H9 (cell line): ENCODE measurements at regions not wholly inside any gene's neighbourhood (a gene's known extent, or its start where the extent isn't known, plus 50 kb on each side); places are given as distances from the start of the nearest gene placed in this dataset.

Experiments used
- DNase-seq: peaks from one replicate; pipeline ENCODE4 v3.0.0-alpha.2; 2017
- H2AFZ ChIP-seq: one replicate; pipeline ENCODE4 v1.6.1; 2013; ENCODE audit warnings: mild to moderate bottlenecking, low read length, control low read depth, moderate library complexity
- H2AK5ac ChIP-seq: 2 replicates; pipeline ENCODE4 v1.6.1; 2013; ENCODE audit warnings: low read length, control low read depth, mixed read lengths; ENCODE audit not compliant: insufficient read length
- H2BK120ac ChIP-seq: one replicate; pipeline ENCODE4 v1.6.1; 2013; ENCODE audit warnings: low read depth, mild to moderate bottlenecking, low read length, control low read depth, inconsistent platforms; ENCODE audit not compliant: poor library complexity, severe bottlenecking
- H2BK12ac ChIP-seq: 2 replicates; pipeline ENCODE4 v1.6.1; 2013; ENCODE audit warnings: low read length, control low read depth, mixed read lengths, low read depth; ENCODE audit not compliant: insufficient read length
- H2BK15ac ChIP-seq: 2 replicates; pipeline ENCODE4 v1.6.1; 2013; ENCODE audit warnings: low read depth, low read length, control low read depth
- H2BK20ac ChIP-seq: one replicate; pipeline ENCODE4 v1.6.1; 2013; ENCODE audit warnings: low read depth, mild to moderate bottlenecking, low read length, control low read depth, inconsistent platforms; ENCODE audit not compliant: poor library complexity, severe bottlenecking
- H2BK5ac ChIP-seq: 2 replicates; pipeline ENCODE4 v1.6.1; 2013; ENCODE audit warnings: low read length, control low read depth, mixed read lengths; ENCODE audit not compliant: insufficient read length
- H3K14ac ChIP-seq: 2 replicates; pipeline ENCODE4 v1.6.1; 2013; ENCODE audit warnings: low read length, control low read depth; ENCODE audit not compliant: insufficient read depth
- H3K18ac ChIP-seq: 2 replicates; pipeline ENCODE4 v1.6.1; 2013; ENCODE audit warnings: low read depth, mild to moderate bottlenecking, mixed read lengths, low read length, control low read depth; ENCODE audit not compliant: insufficient read length
- H3K23ac ChIP-seq: 2 replicates; pipeline ENCODE4 v1.6.1; 2013; ENCODE audit warnings: low read length, control low read depth, mixed read lengths, low read depth; ENCODE audit not compliant: insufficient read length
- H3K23me2 ChIP-seq: 2 replicates; pipeline ENCODE4 v1.6.1; 2013; ENCODE audit warnings: low read depth, mild to moderate bottlenecking, mixed read lengths, low read length, control low read depth; ENCODE audit not compliant: insufficient read length, poor library complexity, severe bottlenecking
- H3K27ac ChIP-seq: 2 replicates; pipeline ENCODE4 v1.5.1; 2013; ENCODE audit warnings: low read length, control low read depth, mixed read lengths, low read depth; ENCODE audit not compliant: insufficient read length
- H3K27me3 ChIP-seq: 2 replicates; pipeline ENCODE4 v1.6.1; 2013; ENCODE audit warnings: low read length, control low read depth, inconsistent platforms; ENCODE audit not compliant: insufficient read depth
- H3K4ac ChIP-seq: 2 replicates; pipeline ENCODE4 v1.6.1; 2013; ENCODE audit warnings: low read depth, mild to moderate bottlenecking, control low read depth, inconsistent platforms, low read length, moderate library complexity
- H3K4me1 ChIP-seq: 2 replicates; pipeline ENCODE4 v1.6.1; 2013; ENCODE audit warnings: low read length, control low read depth, inconsistent platforms; ENCODE audit not compliant: insufficient read depth
- H3K4me2 ChIP-seq: 2 replicates; pipeline ENCODE4 v1.6.1; 2013; ENCODE audit warnings: low read length, control low read depth, mixed read lengths; ENCODE audit not compliant: insufficient read length, insufficient read depth
- H3K56ac ChIP-seq: 2 replicates; pipeline ENCODE4 v1.6.1; 2013; ENCODE audit warnings: low read depth, mild to moderate bottlenecking, mixed read lengths, low read length, control low read depth; ENCODE audit not compliant: insufficient read length
- H3K79me1 ChIP-seq: 2 replicates; pipeline ENCODE4 v1.6.1; 2013; ENCODE audit warnings: low read depth, mild to moderate bottlenecking, moderate library complexity, low read length, control low read depth, inconsistent platforms; ENCODE audit not compliant: insufficient read depth, poor library complexity, severe bottlenecking
- H3K79me2 ChIP-seq: 2 replicates; pipeline ENCODE4 v1.6.1; 2013; ENCODE audit warnings: low read length, control low read depth, inconsistent platforms; ENCODE audit not compliant: insufficient read depth
- H3K9ac ChIP-seq: 2 replicates; pipeline ENCODE4 v1.6.1; 2013; ENCODE audit warnings: low read length, control low read depth, mixed read lengths; ENCODE audit not compliant: insufficient read length; ENCODE audit errors: extremely low read depth
- H3K9me3 ChIP-seq: one replicate; pipeline ENCODE4 v1.6.1; 2013; ENCODE audit warnings: low read depth, low read length, inconsistent platforms; ENCODE audit not compliant: control insufficient read depth
- H3T11ph ChIP-seq: one replicate; pipeline ENCODE4 v1.6.1; 2013; ENCODE audit warnings: mild to moderate bottlenecking, low read length, control low read depth, inconsistent platforms
- H4K20me1 ChIP-seq: one replicate; pipeline ENCODE4 v1.6.1; 2013; ENCODE audit not compliant: control insufficient read depth, insufficient read length, insufficient read depth
- H4K5ac ChIP-seq: 2 replicates; pipeline ENCODE4 v1.6.1; 2013; ENCODE audit warnings: low read depth, mild to moderate bottlenecking, mixed read lengths, low read length, control low read depth; ENCODE audit not compliant: insufficient read length
- H4K8ac ChIP-seq: replicated peaks from 2 replicates; pipeline ENCODE4 v1.6.1; 2013; ENCODE audit warnings: low read length, control low read depth, mixed read lengths, low read depth; ENCODE audit not compliant: insufficient read length
- H4K91ac ChIP-seq: 2 replicates; pipeline ENCODE4 v1.6.1; 2013; ENCODE audit warnings: low read depth, mild to moderate bottlenecking, moderate library complexity, mixed read lengths, low read length, control low read depth; ENCODE audit not compliant: insufficient read length
- H3K27ac Mint-ChIP-seq, 3 experiments: 2 replicates in 2 of 3; 3 replicates in 1 of 3; pipeline ENCODE4 v1.8.0; 2020 to 2021; ENCODE audit warnings: mixed read lengths in 3 of 3, mild to moderate bottlenecking in 1 of 3, moderate library complexity in 1 of 3
- H3K27me3 Mint-ChIP-seq: 2 replicates; pipeline ENCODE4 v1.8.0; 2021; ENCODE audit warnings: low read depth, mild to moderate bottlenecking, moderate library complexity, mixed read lengths
- H3K36me3 Mint-ChIP-seq, 3 experiments: 2 replicates in 2 of 3; 3 replicates in 1 of 3; pipeline ENCODE4 v1.8.0; 2020 to 2021; ENCODE audit warnings: low read depth in 3 of 3, mixed read lengths in 3 of 3; ENCODE audit not compliant: insufficient read depth in 1 of 3
- H3K4me1 Mint-ChIP-seq, 2 experiments: 2 replicates each; pipeline ENCODE4 v1.8.0; 2020; ENCODE audit warnings: mixed read lengths in 2 of 2
- H3K4me3 Mint-ChIP-seq, 2 experiments: 2 replicates in 1 of 2; 3 replicates in 1 of 2; pipeline ENCODE4 v1.8.0; 2020 to 2021; ENCODE audit warnings: mild to moderate bottlenecking in 2 of 2, mixed read lengths in 2 of 2, moderate library complexity in 1 of 2
- H3K9me3 Mint-ChIP-seq, 2 experiments: 2 replicates in 1 of 2; 3 replicates in 1 of 2; pipeline ENCODE4 v1.8.0; 2020; ENCODE audit warnings: mild to moderate bottlenecking in 2 of 2, mixed read lengths in 2 of 2, moderate library complexity in 1 of 2
- WGBS: extraction: QIAGEN DNeasy Blood & Tissue Kit; methylation state at CpG from one replicate; pipeline ENCODE4 v1.1.7; 2013; ENCODE audit warnings: missing lambda C conversion rate, low lambda C conversion rate, mixed read lengths; ENCODE audit not compliant: insufficient read length; ENCODE audit errors: extremely low coverage; 5-methylcytosine and 5-hydroxymethylcytosine counted together
- TF ChIP-seq, protein P1 (sequence below): fragments of 200-600 bp; sonication (generic); conservative IDR thresholded peaks from 3 replicates; pipeline ENCODE4 v1.8.0; 2021; ENCODE audit warnings: antibody characterized with exemption, mild to moderate bottlenecking

DNA sequence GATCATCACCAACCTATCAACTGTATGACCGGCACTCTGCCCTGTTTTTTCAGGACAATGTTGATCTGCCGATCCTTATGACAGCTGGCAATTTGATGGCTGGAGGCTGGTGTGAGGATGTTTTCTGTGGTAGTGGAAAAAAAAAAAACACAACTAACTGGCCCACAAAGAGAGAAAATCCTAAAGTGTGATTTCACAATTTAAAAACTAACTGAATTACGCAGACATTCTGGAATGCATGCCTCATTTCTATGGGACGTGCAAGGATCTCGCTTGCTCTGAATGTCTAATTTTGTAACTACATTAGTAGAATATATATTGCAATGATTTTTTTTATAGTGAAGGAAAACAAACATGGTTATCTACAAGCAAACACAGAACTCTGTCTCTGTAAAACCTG is 590.5 kb downstream of the ETS1 start:
- TF ChIP-seq, protein P1, sequence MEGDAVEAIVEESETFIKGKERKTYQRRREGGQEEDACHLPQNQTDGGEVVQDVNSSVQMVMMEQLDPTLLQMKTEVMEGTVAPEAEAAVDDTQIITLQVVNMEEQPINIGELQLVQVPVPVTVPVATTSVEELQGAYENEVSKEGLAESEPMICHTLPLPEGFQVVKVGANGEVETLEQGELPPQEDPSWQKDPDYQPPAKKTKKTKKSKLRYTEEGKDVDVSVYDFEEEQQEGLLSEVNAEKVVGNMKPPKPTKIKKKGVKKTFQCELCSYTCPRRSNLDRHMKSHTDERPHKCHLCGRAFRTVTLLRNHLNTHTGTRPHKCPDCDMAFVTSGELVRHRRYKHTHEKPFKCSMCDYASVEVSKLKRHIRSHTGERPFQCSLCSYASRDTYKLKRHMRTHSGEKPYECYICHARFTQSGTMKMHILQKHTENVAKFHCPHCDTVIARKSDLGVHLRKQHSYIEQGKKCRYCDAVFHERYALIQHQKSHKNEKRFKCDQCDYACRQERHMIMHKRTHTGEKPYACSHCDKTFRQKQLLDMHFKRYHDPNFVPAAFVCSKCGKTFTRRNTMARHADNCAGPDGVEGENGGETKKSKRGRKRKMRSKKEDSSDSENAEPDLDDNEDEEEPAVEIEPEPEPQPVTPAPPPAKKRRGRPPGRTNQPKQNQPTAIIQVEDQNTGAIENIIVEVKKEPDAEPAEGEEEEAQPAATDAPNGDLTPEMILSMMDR = no peak
- WGBS = no CpG with 5 or more reads among the region's 5 CpGs
- Histone ChIP-seq H4K5ac (no peak overlapping the region), H3K14ac (no peak overlapping the region), H3K4ac (no peak overlapping the region), H3K18ac (no peak overlapping the region), H2BK5ac (no peak overlapping the region), H3K56ac (no peak overlapping the region), H4K91ac (no peak overlapping the region), H3K23me2 (no peaks in the 10 kb centered on the region), H3K23ac (no peak overlapping the region), H4K20me1 (no peaks in the 10 kb centered on the region), H3T11ph (no peak overlapping the region), H3K79me2 (no peaks in the 10 kb centered on the region), H4K8ac (no peak overlapping the region), H2BK12ac (no peak overlapping the region), H3K79me1 (no peaks in the 10 kb centered on the region), H3K9me3 (no peaks in the 10 kb centered on the region), H3K4me2 (no peak overlapping the region), H3K27me3 (no peaks in the 10 kb centered on the region), H2AFZ (no peak overlapping the region), H2BK120ac (no peak overlapping the region), H2BK20ac (no peak overlapping the region), H3K4me1 (no peaks in the 10 kb centered on the region), H3K27ac (no peak overlapping the region), H2BK15ac (no peak overlapping the region), H2AK5ac (no peak overlapping the region), H3K9ac (no peak overlapping the region)
- Mint-ChIP-seq H3K27ac (no peak overlapping the region), H3K4me3 (no peak overlapping the region), H3K36me3 (no peaks in the 10 kb centered on the region), H3K27me3 (no peaks in the 10 kb centered on the region), H3K9me3 (no peaks in the 10 kb centered on the region; a peak in 1 of 5 replicates), H3K4me1 (no peaks in the 10 kb centered on the region)
- no peak for DNase-seq
